ENCODE measurements at regions not wholly inside any gene's neighbourhood (a gene's known extent, or its start where the extent isn't known, plus 50 kb on each side); places are given as distances from the start of the nearest gene placed in this dataset.

DNA sequence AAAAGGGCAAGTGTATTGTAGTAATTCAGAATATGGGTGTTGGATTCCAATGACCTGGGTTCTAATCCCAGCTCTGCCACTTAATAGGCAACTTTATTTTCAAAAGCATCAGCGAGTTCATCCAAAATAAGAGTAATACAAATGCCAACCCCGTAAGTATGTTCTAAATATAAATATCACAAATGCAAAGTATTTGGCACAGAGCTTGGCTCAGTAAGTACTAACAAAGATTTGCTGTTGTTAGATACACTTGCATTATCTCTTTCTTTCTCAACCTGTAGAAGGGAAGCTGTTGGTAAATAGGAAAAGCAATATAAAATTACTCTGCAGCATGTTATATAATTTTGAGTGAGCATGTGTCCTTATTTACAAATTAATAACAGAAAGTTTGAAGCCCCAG, 1302.6 kb upstream of the FAM98A start:
- TF ChIP-seq, protein P1, sequence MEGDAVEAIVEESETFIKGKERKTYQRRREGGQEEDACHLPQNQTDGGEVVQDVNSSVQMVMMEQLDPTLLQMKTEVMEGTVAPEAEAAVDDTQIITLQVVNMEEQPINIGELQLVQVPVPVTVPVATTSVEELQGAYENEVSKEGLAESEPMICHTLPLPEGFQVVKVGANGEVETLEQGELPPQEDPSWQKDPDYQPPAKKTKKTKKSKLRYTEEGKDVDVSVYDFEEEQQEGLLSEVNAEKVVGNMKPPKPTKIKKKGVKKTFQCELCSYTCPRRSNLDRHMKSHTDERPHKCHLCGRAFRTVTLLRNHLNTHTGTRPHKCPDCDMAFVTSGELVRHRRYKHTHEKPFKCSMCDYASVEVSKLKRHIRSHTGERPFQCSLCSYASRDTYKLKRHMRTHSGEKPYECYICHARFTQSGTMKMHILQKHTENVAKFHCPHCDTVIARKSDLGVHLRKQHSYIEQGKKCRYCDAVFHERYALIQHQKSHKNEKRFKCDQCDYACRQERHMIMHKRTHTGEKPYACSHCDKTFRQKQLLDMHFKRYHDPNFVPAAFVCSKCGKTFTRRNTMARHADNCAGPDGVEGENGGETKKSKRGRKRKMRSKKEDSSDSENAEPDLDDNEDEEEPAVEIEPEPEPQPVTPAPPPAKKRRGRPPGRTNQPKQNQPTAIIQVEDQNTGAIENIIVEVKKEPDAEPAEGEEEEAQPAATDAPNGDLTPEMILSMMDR (tag by site-specific recombination; IDR thresholded peaks at IDR 0.05), result no peak
- TF ChIP-seq ZNF792 (tag by site-specific recombination; IDR thresholded peaks at IDR 0.05) (no peak), RBAK (tag by site-specific recombination; IDR thresholded peaks at IDR 0.05) (no peak), ZNF580 (tag by site-specific recombination; IDR thresholded peaks at IDR 0.05) (no peak), ATF2 (tag by site-specific recombination; IDR thresholded peaks at IDR 0.05; ENCODE audit: low read depth) (no peak), ZNF292 (tag by site-specific recombination; IDR thresholded peaks at IDR 0.05; ENCODE audit: borderline replicate concordance, low read depth) (no peak)

Data from HEK293 (cell line).